Upper lobe of left lung (tissue), 6 donors: ENCODE measurements at regions not wholly inside any gene's neighbourhood (a gene's known extent, or its start where the extent isn't known, plus 50 kb on each side); places are given as distances from the start of the nearest gene placed in this dataset.

Experiments used
- ATAC-seq, 2 donors: fragments of 200-7000 bp; cut with Tn5 transposase; one replicate each; pipeline ENCODE4 v1.9.1; 2022; ENCODE audit warnings: mild to moderate bottlenecking in 2 of 2, moderate library complexity in 2 of 2; ENCODE audit not compliant: low FRiP score in 2 of 2
- DNase-seq, 2 donors: peaks; one replicate each; pipeline ENCODE4 v3.0.0-alpha.2; 2019 to 2020
- H3K27ac ChIP-seq, 4 donors: fragments of 200-600 bp; sonication (generic); one replicate each; pipeline ENCODE4 v1.5.1; 2016 to 2019
- H3K27me3 ChIP-seq, 4 donors: fragments of 200-600 bp; sonication (generic); one replicate each; pipeline ENCODE4 v1.5.1; 2017 to 2019
- H3K36me3 ChIP-seq, 4 donors: fragments of 200-600 bp; sonication (generic); one replicate each; pipeline ENCODE4 v1.5.1; 2016 to 2019
- H3K4me1 ChIP-seq, 4 donors: fragments of 200-600 bp; sonication (generic); one replicate each; pipeline ENCODE4 v1.5.1; 2018 to 2019
- H3K4me3 ChIP-seq, 4 donors: fragments of 200-600 bp; sonication (generic); one replicate each; pipeline ENCODE4 v1.5.1; 2017 to 2019; ENCODE audit warnings: mild to moderate bottlenecking in 2 of 4, moderate library complexity in 1 of 4
- H3K9me3 ChIP-seq, 4 donors: fragments of 200-600 bp; sonication (generic); one replicate each; pipeline ENCODE4 v1.5.1; 2018 to 2019
- CTCF ChIP-seq, 6 experiments: fragments of 450-650 bp in 4 of 6; fragments of 200-600 bp in 2 of 6; sonication (generic) in 2 of 6; IDR thresholded peaks; one replicate each; pipeline ENCODE4 v1.5.1; 2016 to 2019; ENCODE audit warnings: antibody characterized with exemption in 6 of 6
- EP300 ChIP-seq, 4 donors: sonication (generic); formaldehyde crosslinking; IDR thresholded peaks; one replicate each; pipeline ENCODE4 v1.5.1; 2017; ENCODE audit warnings: antibody characterized with exemption in 4 of 4, control low read depth in 2 of 4
- POLR2A ChIP-seq, 4 donors: fragments of 450-650 bp; IDR thresholded peaks; one replicate each; pipeline ENCODE4 v1.5.1; 2016 to 2017; ENCODE audit warnings: antibody characterized with exemption in 4 of 4, mild to moderate bottlenecking in 2 of 4
- POLR2AphosphoS5 ChIP-seq, 2 donors: sonication (generic); formaldehyde crosslinking; IDR thresholded peaks; one replicate each; pipeline ENCODE4 v1.5.1; 2017; ENCODE audit warnings: antibody characterized with exemption in 2 of 2
- WGBS, 2 donors: methylation state at CpG; one replicate each; pipeline ENCODE4 v1.1.5; 2017 to 2018; 5-methylcytosine and 5-hydroxymethylcytosine counted together
- donor health status: DM: no; HTN: no; CAD: no; lungs with moderate emphysema.
- donor health status: DM: no; HTN: yes; CAD: no; lungs with severe emphysema.

GRCh38 chr4:163757219-163757618 is 262.7 kb downstream of the TMA16 start:
- no peak overlapping the region for H3K4me3 ChIP-seq
- WGBS, 2 donors, result 65 to 76% methylated on average over 1 of the region's 1 CpG
- ATAC-seq, result peak in 1 of 2 donors; percentile 80
- no peaks in the 10 kb centered on the region for H3K36me3 ChIP-seq
- no peaks in the 10 kb centered on the region for H3K4me1 ChIP-seq
- DNase-seq, result no peak
- H3K9me3 ChIP-seq, result no peaks in the 10 kb centered on the region
- no peak for TF ChIP-seq CTCF (IDR thresholded peaks at IDR 0.05)
- no peak for TF ChIP-seq EP300 (IDR thresholded peaks at IDR 0.05)
- no peak for TF ChIP-seq POLR2A (IDR thresholded peaks at IDR 0.05)
- TF ChIP-seq POLR2AphosphoS5 (IDR thresholded peaks at IDR 0.05), result no peak
- H3K27ac ChIP-seq, result no peak overlapping the region
- no peaks in the 10 kb centered on the region for H3K27me3 ChIP-seq

GRCh38 chr4:163758032-163758431 is 263.5 kb downstream of the TMA16 start:
- TF ChIP-seq POLR2A (IDR thresholded peaks at IDR 0.05), result no peak
- TF ChIP-seq POLR2AphosphoS5 (IDR thresholded peaks at IDR 0.05), result no peak
- no peak for TF ChIP-seq CTCF (IDR thresholded peaks at IDR 0.05)
- TF ChIP-seq EP300 (IDR thresholded peaks at IDR 0.05), result no peak

GRCh38 chr4:163762741-163763140 is 268.3 kb downstream of the TMA16 start:
- DNase-seq, result no peak
- H3K9me3 ChIP-seq, result no peaks in the 10 kb centered on the region
- TF ChIP-seq CTCF (IDR thresholded peaks at IDR 0.05) (no peak), POLR2AphosphoS5 (IDR thresholded peaks at IDR 0.05) (no peak), POLR2A (IDR thresholded peaks at IDR 0.05) (no peak), EP300 (IDR thresholded peaks at IDR 0.05) (no peak)
- no peaks in the 10 kb centered on the region for H3K4me1 ChIP-seq
- no peak overlapping the region for H3K27ac ChIP-seq
- H3K4me3 ChIP-seq, result no peak overlapping the region
- no peak for ATAC-seq
- no peaks in the 10 kb centered on the region for H3K36me3 ChIP-seq
- no peaks in the 10 kb centered on the region for H3K27me3 ChIP-seq
- 77 to 96% methylated on average over 1 of the region's 1 CpG for WGBS, 2 donors

More at GRCh38 chr4:163758032-163758431, 263.5 kb downstream of the TMA16 start:
- H3K36me3 ChIP-seq, result no peaks in the 10 kb centered on the region
- no peaks in the 10 kb centered on the region for H3K9me3 ChIP-seq
- H3K4me1 ChIP-seq, result no peaks in the 10 kb centered on the region
- WGBS, 2 donors, result 62 to 84% methylated on average over 1 of the region's 1 CpG
- DNase-seq (no peak), ATAC-seq (no peak)
- no peaks in the 10 kb centered on the region for H3K27me3 ChIP-seq
- no peak overlapping the region for H3K4me3 ChIP-seq
- H3K27ac ChIP-seq, result no peak overlapping the region

GRCh38 chr4:163764569-163764968 is 270.1 kb downstream of the TMA16 start:
- Histone ChIP-seq H3K27ac (no peak overlapping the region), H3K4me1 (no peaks in the 10 kb centered on the region), H3K27me3 (no peaks in the 10 kb centered on the region), H3K4me3 (no peak overlapping the region), H3K9me3 (no peaks in the 10 kb centered on the region), H3K36me3 (no peaks in the 10 kb centered on the region)
- TF ChIP-seq EP300 (IDR thresholded peaks at IDR 0.05) (no peak), POLR2AphosphoS5 (IDR thresholded peaks at IDR 0.05) (no peak), CTCF (IDR thresholded peaks at IDR 0.05) (no peak), POLR2A (IDR thresholded peaks at IDR 0.05) (no peak)
- ATAC-seq (no peak), DNase-seq (no peak)
- 59 to 69% methylated on average over 2 of the region's 2 CpGs for WGBS, 2 donors

GRCh38 chr4:163768014-163768413 is 273.5 kb downstream of the TMA16 start:
- H3K4me1 ChIP-seq, result no peaks in the 10 kb centered on the region
- no peak for ATAC-seq
- WGBS, 2 donors, result 68 to 82% methylated on average over 3 of the region's 3 CpGs

More at GRCh38 chr4:163768014-163768413, 273.5 kb downstream of the TMA16 start:
- Histone ChIP-seq H3K36me3 (no peaks in the 10 kb centered on the region), H3K27me3 (no peaks in the 10 kb centered on the region), H3K9me3 (no peaks in the 10 kb centered on the region), H3K27ac (no peak overlapping the region), H3K4me3 (no peak overlapping the region)
- DNase-seq, result no peak
- no peak for TF ChIP-seq EP300 (IDR thresholded peaks at IDR 0.05)
- no peak for TF ChIP-seq CTCF (IDR thresholded peaks at IDR 0.05)
- no peak for TF ChIP-seq POLR2AphosphoS5 (IDR thresholded peaks at IDR 0.05)
- TF ChIP-seq POLR2A (IDR thresholded peaks at IDR 0.05), result no peak
